HG02588 (cell line): ENCODE measurements at regions not wholly inside any gene's neighbourhood (a gene's known extent, or its start where the extent isn't known, plus 50 kb on each side); places are given as distances from the start of the nearest gene placed in this dataset.

ENCODE experiments used
- ATAC-seq: cut with Tn5 transposase; IDR thresholded peaks from one replicate; pipeline ENCODE4 v1.9.1; 2021; ENCODE audit warnings: mild to moderate bottlenecking, moderate library complexity; ENCODE audit not compliant: unreplicated experiment

GRCh38 chr7:109121599-109122300, 552.1 kb downstream of the DNAJB9 start:
- ATAC-seq, result no peak

- no peak for ATAC-seq
Measured at GRCh38 chr7:109125001-109125400, 555.3 kb downstream of the DNAJB9 start.

GRCh38 chr7:109126404-109127050, 556.9 kb downstream of the DNAJB9 start:
- no peak for ATAC-seq

- ATAC-seq, result no peak
Measured at GRCh38 chr7:109127145-109127544, 557.5 kb downstream of the DNAJB9 start.

- ATAC-seq, result no peak
Measured at GRCh38 chr7:109131141-109131540, 561.5 kb downstream of the DNAJB9 start.

GRCh38 chr7:109136893-109137292, 567.2 kb downstream of the DNAJB9 start:
- no peak for ATAC-seq

GRCh38 chr7:109154748-109155147, 585.1 kb downstream of the DNAJB9 start:
- ATAC-seq, result no peak

- no peak for ATAC-seq
Measured at GRCh38 chr7:109158246-109158645, 588.6 kb downstream of the DNAJB9 start.

GRCh38 chr7:109176661-109177060, 607.0 kb downstream of the DNAJB9 start:
- no peak for ATAC-seq

GRCh38 chr7:109178342-109178741, 608.7 kb downstream of the DNAJB9 start:
- ATAC-seq, result no peak

- ATAC-seq, result no peak
Measured at GRCh38 chr7:109179601-109180000, 609.9 kb downstream of the DNAJB9 start.

GRCh38 chr7:109190766-109191398, 621.2 kb downstream of the DNAJB9 start:
- no peak for ATAC-seq

- ATAC-seq, result no peak
Measured at GRCh38 chr7:109206196-109206595, 636.5 kb downstream of the DNAJB9 start.

- no peak for ATAC-seq
Measured at GRCh38 chr7:109213081-109213480, 643.4 kb downstream of the DNAJB9 start.

- ATAC-seq, result no peak
Measured at GRCh38 chr7:109215341-109215740, 645.7 kb downstream of the DNAJB9 start.

- no peak for ATAC-seq
Measured at GRCh38 chr7:109224100-109224499, 654.4 kb downstream of the DNAJB9 start.

GRCh38 chr7:109226699-109227098, 657.0 kb downstream of the DNAJB9 start:
- ATAC-seq, result no peak

GRCh38 chr7:109235316-109235715, 665.6 kb downstream of the DNAJB9 start:
- no peak for ATAC-seq

GRCh38 chr7:109246330-109247077, 676.8 kb downstream of the DNAJB9 start:
- ATAC-seq, result no peak

- ATAC-seq, result no peak
Measured at GRCh38 chr7:109256762-109257560, 687.3 kb downstream of the DNAJB9 start.

GRCh38 chr7:109259151-109259550, 689.5 kb downstream of the DNAJB9 start:
- peak; percentile 84 for ATAC-seq
